Frontal cortex (tissue), 3 donors: ENCODE measurements at regions not wholly inside any gene's neighbourhood (a gene's known extent, or its start where the extent isn't known, plus 50 kb on each side); places are given as distances from the start of the nearest gene placed in this dataset.

ENCODE experiments used
- DNase-seq, 2 donors: peaks; one replicate each; pipeline ENCODE4 v3.0.0; 2012; ENCODE audit warnings: low spot score in 2 of 2
- FAIRE-seq: peaks from 2 replicates; lab custom pipeline; 2012; peaks lifted over from hg19 to GRCh38; lab: Jason Lieb, UNC
- donor health status: control.
- donor health status: control.
- donor health status: control.

DNA sequence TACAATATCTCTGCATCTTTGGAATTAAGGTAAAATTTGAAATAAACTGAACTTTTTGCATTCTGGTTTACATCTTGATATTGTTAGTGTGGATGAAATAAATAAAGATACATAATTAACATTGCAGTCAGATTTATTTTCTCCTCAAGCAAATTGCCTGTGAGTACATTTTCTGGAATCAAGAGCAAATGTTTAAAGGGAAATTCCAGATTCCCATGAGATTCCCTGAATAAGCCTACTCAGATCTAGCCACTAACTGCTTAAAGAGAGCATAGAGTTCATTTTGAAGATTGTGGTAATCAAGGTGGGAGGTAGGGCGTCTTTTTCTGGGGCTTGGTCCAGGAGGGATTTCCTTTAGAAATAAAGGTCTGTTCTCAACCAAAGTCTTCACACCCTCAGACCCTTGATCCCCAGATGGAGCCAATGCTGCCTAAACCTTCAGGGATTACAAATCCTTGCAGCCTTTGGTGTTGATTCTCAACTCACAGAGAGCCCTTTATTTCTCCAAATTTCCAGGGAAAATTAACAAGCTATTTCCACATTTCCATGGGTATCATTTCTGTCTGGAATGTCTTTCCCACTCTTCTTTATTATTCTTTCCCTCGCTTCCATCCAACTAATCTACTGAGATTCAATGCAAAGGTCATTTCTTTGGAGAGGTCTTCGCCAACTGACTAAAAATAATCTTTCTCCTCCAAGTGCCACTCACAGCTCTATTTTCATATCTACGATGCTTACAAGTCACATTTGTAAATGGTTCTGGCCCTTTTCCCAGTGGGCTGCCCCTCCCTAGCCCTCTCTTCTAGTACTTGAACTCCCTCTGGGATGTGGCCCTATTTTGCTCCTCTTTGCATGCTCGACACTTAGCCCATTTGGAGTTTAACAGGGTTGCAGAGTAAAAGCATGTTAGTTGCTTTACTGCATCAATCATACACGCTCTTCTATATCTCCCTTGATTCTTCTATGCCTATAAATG, 79.8 kb upstream of the SPATS2L start:
- FAIRE-seq (no peak), DNase-seq (no peak)

DNA sequence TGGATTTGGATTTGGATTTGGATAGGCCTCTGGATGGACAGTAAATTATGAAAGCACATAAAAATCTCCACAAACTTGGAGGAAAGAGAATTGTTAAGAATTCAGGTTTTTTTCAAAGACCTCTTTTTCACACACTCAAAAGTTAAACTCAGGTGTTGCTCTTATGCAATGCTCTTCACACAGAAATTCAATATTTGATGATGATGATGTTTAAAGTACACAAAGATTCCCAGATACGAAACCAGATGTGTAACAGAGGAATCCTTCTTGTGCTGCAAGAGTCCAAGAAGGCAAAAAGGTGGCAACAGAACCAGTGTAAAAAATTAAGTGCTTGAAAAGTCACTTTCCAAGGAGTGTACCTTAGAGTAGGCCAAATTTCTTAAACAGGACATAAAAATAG, 75.8 kb upstream of the SPATS2L start:
- no peak for FAIRE-seq
- DNase-seq, result no peak

DNA sequence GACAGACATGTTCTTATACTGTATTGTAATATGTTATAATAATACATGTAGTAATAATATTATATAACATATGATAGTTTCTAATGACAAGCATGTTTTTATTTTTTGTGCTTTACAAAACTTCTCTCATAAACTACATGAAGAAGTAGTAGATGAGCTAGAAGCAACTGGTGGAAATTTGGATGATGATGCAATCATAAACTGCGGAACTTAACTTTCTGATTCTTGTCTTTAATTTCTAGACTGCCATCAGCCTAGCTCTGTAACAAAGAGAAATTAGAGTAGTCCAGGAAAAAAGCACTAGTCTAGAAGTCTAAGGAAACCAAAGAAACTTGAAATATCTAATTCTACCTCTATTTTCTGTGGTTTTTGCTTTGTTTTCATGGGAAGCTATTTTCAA, 71.0 kb upstream of the SPATS2L start:
- DNase-seq, result no peak
- no peak for FAIRE-seq

DNA sequence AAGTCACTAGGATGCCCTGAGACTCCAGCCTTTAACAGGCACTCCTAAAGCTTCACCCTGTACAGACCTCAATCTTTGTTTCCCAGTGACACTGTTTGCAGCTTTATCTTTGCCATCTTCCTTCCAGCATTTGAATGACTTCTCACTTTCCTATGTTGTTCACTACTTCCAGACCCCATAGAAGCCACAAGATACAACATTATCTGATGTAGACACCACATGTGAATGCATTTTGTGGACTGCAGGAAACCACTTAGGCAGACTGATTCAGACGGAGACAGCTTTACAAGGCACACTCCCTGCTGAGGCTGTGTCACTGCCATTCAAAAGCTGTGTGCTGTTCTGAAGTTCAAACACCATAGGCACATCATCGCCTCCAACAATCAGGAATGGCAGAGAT, 67.3 kb upstream of the SPATS2L start:
- no peak for DNase-seq
- FAIRE-seq, result no peak

DNA sequence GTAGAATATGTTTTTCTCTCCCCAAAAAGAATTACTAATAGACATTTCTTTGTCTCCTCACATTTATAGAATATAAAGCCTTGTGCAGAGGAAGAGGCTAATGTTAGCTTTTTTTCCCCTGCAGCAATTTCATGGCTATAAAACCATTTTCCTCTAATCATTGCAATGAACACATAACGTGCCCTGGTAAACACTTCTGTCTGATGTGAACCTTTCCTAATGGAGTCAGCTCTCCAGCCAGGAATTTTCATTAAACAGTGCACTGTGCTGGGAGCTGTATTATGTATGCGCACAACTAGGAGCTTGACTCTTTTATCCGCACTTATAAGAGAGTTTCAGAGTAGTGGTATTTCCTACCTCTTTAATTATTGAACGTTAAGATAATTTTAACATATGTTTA, 63.9 kb upstream of the SPATS2L start:
- DNase-seq, result no peak
- FAIRE-seq, result no peak

DNA sequence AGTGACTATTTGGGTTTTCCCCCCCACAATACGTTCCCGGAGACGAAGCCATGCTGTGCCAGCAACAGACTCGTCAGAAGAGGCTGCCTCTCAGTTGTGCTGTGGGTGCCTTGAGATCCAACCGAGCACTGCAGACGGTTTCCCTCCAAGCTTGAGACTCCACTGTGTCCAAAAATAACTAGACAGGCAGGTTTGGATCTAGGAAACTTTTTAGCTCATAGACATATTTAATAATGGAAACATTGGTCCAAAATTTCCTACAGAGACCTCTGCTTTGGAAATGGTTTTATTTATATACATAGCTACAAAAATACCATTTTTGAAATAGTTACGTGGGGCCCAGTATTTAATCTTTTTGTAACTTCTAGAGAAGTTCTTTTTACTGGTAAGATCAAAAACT, 63.1 kb upstream of the SPATS2L start:
- FAIRE-seq, result no peak

DNA sequence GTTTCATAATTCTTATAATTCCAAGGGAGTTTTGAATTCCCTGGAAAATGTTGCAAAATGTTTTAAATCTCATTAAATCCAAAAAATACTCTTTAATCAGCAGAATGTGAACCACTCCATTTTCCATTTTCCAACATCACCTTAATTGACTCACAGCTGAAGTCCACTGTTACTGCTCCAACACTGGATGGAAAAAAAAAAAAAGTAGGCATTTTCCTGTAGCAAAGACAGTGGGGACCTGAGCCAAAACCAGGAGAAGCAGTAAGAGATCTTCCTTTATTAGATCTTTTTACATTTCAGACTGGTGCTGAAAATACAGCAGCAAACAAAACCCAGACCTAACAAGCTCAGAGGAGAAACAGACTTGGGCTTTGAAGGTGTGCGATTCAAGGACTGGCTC, 62.4 kb upstream of the SPATS2L start:
- FAIRE-seq (no peak), DNase-seq (no peak)

More for the DNA sequence above, 63.1 kb upstream of the SPATS2L start:
- DNase-seq, result no peak

DNA sequence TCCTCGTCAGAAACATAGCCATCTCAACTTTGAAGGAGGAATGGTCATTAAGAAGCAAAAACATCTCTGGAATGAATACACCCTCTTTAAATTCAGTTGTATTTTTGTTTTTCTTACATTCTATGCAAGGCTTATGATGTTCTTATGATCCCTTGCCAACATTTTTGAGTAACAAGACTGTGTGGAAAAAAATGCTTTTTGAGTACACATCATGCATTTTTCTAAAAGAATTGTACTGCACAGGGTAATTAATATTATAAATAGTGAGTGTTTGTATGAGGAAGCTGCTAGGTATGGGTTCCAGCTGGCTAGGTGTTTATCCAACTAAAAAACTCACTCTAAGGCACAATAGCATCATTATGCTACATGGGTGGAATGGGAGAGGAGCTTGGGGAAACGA, 59.0 kb upstream of the SPATS2L start:
- no peak for FAIRE-seq
- no peak for DNase-seq

DNA sequence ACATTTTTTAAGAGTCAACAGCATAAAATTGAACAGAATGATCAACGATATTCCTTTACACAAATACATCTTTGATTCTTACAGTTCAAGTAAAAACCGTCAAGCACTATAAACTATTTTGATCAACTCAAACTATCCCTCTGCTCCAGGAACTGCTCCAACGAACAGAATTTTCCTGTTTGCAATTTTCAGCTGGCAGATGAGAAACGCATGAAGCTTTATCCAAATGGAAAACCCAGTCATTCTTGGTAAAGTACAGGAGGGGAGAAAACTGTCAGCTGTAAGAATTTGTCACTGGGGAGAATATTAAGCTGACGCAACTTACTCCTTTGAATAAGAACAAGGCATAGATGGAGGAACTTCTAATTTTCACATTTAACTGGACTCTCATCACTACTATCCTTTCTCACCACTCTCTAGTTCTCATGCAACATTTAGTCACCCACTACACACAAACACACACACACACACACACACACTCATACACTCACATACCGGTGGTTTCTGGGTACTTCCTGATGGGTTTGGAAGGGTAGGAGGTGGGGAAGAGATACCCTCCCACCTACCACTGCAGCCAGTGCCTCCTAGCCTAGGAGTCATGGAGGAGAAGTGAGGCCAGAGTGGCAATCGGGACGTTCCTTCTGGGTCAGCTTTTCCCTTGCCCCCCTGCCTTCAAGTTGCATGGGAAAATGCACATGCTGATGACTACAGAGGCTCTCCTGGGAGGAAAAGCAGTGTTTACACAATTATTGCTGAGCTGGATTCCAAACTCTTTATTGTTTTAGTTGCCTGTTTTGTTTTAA, 54.0 kb upstream of the SPATS2L start:
- DNase-seq (no peak), FAIRE-seq (no peak)

DNA sequence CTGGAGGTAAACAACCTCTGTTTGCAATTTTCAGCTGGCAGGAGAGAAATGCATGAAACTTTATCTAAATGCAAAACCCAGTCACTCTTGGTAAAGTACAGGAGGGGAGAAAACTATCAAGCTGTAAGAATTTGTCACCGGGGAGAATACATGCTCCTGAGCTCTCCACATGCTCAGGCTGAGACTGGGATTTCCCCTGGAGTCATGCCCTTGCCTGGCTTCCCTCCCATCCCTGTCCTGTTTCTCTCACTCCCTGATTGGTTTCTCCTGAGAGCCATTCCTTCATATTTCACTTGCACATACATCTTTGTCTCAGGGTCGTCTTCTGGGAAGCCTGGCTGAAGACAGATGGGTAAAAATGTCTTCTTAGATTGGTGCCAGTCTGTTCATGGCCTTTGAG, 52.9 kb upstream of the SPATS2L start:
- DNase-seq (no peak), FAIRE-seq (no peak)

DNA sequence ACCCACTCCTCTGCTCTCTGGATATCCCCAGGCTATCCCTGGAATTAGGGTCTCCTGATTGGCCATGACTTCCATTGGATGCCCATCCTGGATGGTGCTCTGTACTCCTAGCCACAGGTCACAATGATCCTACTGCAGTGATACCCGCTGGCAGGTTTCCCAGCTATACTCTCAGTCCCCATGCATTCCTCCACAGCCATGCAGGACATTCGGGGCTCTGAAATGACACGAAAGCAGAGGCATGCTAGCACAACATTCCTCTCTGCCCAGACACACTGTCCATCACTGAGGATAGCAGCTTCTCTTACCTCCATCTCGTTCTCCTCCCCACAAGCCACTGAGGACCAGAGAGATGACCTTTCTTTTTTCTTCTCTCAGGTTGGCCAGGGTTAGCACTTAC, 51.7 kb upstream of the SPATS2L start:
- DNase-seq (no peak), FAIRE-seq (no peak)

DNA sequence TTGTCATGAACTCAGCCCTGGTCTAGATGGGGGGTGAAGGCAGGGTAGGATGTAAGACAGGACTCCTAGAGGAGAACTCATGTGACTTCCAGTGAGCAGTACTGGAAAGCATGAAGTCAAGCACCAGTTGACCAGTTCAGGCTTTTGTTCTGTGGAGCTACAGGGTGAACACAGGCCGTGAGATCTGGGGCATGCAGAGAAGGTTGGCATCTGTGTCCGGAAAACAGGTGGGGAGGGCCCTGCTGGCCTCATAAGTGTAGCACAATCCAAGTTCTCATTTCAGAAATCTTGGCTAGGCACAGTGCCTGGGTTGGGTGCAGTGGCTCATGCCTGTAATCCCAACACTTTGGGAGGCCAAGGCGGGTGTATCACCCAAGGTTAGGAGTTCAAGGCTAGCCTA, 50.9 kb upstream of the SPATS2L start:
- FAIRE-seq (no peak), DNase-seq (no peak)
